Left lung (tissue), 4 donors: ENCODE measurements at regions not wholly inside any gene's neighbourhood (a gene's known extent, or its start where the extent isn't known, plus 50 kb on each side); places are given as distances from the start of the nearest gene placed in this dataset.
"Not testable (repeated sequence)": the region's sequence is repeated elsewhere in the genome, so short reads cannot be mapped to it uniquely, and the experiment has no call there.

Source experiments
- ATAC-seq: fragments of 200-7000 bp; cut with Tn5 transposase; one replicate; pipeline ENCODE4 v1.9.1; 2020; ENCODE audit warnings: moderate library complexity
- DNase-seq, 4 donors: peaks; one replicate each; pipeline ENCODE4 v3.0.0-alpha.2; 2013 to 2020
- H3K27ac ChIP-seq, 2 donors: fragments of 200-600 bp; sonication (generic) in 1 of 2; one replicate each; pipeline versions ENCODE4 v1.5.0 to v1.8.0; 2020 to 2021
- H3K27me3 ChIP-seq, 2 donors: fragments of 200-600 bp; sonication (generic) in 1 of 2; one replicate each; pipeline versions ENCODE4 v1.5.0 to v1.8.0; 2020 to 2021
- H3K36me3 ChIP-seq, 2 donors: fragments of 200-600 bp; sonication (generic) in 1 of 2; one replicate each; pipeline versions ENCODE4 v1.5.0 to v1.8.0; 2020 to 2021
- H3K4me1 ChIP-seq, 2 donors: fragments of 200-600 bp; one replicate each; pipeline ENCODE4 v1.8.0; 2021
- H3K4me3 ChIP-seq, 2 donors: fragments of 200-600 bp; sonication (generic) in 1 of 2; one replicate each; pipeline versions ENCODE4 v1.5.0 to v1.8.0; 2020 to 2021; ENCODE audit warnings: mild to moderate bottlenecking in 1 of 2
- H3K9me3 ChIP-seq, 2 donors: fragments of 200-600 bp; sonication (generic) in 1 of 2; one replicate each; pipeline versions ENCODE4 v1.5.0 to v1.8.0; 2020 to 2021
- CTCF ChIP-seq, 2 donors: fragments of 200-600 bp; sonication (generic) in 1 of 2; IDR thresholded peaks; one replicate each; pipeline versions ENCODE4 v1.5.0 to v1.8.0; 2021; ENCODE audit warnings: antibody characterized with exemption in 2 of 2
- intact Hi-C, 2 donors: fragments of 100-400 bp; cut with DNase I; formaldehyde crosslinking; loops; one replicate each; pipeline versions ENCODE4 v1.11.2 to v1.14.2; 2022
- donor health status: DM: no; HTN: yes; CAD: no.
- donor health status: DM: no; HTN: no; CAD: no.

GRCh38 chr5:92309336-92309991 lies 926.3 kb upstream of the ARRDC3 start:
- H3K4me1 ChIP-seq = no peaks in the 10 kb centered on the region
- intact Hi-C loops = no loop called here
- DNase-seq (peak in 2 of 4 donors; percentile 47 to 57), ATAC-seq (peak; percentile 31)
- no peak overlapping the region for H3K27ac ChIP-seq
- no peak overlapping the region for H3K4me3 ChIP-seq
- H3K36me3 ChIP-seq = no peaks in the 10 kb centered on the region
- TF ChIP-seq CTCF (IDR thresholded peaks at IDR 0.05) = peak in 1 of 2 donors; percentile 23
- no peaks in the 10 kb centered on the region for H3K9me3 ChIP-seq
- no peaks in the 10 kb centered on the region for H3K27me3 ChIP-seq

- H3K36me3 ChIP-seq = no peaks in the 10 kb centered on the region
- no peaks in the 10 kb centered on the region for H3K27me3 ChIP-seq
- no peaks in the 10 kb centered on the region for H3K9me3 ChIP-seq
- no peak for TF ChIP-seq CTCF (IDR thresholded peaks at IDR 0.05)
- H3K4me3 ChIP-seq = no peak overlapping the region
- no peaks in the 10 kb centered on the region for H3K4me1 ChIP-seq
- ATAC-seq = no peak
- intact Hi-C loops = no loop called here
- H3K27ac ChIP-seq = no peak overlapping the region
- DNase-seq = peak in 1 of 4 donors; percentile 13
Observed at GRCh38 chr5:92308679-92309078, 925.6 kb upstream of the ARRDC3 start.

- H3K4me1 ChIP-seq, H3K9me3 ChIP-seq, H3K36me3 ChIP-seq, H3K27ac ChIP-seq, ATAC-seq, H3K27me3 ChIP-seq, intact Hi-C loops, H3K4me3 ChIP-seq: not testable (repeated sequence)
- DNase-seq = peak in 1 of 4 donors; percentile 8
Observed at GRCh38 chr5:92302356-92302755, 919.2 kb upstream of the ARRDC3 start.

- no peak overlapping the region for H3K4me3 ChIP-seq
- no peak for ATAC-seq
- no peak overlapping the region for H3K27ac ChIP-seq
- no peak for TF ChIP-seq CTCF (IDR thresholded peaks at IDR 0.05)
- intact Hi-C loops = no loop called here
- no peaks in the 10 kb centered on the region for H3K27me3 ChIP-seq
- no peaks in the 10 kb centered on the region for H3K4me1 ChIP-seq
- DNase-seq = no peak
- H3K9me3 ChIP-seq = peaks cover 0 to 35% of the 10 kb centered on the region in 2 donors
- H3K36me3 ChIP-seq = no peaks in the 10 kb centered on the region
Observed at GRCh38 chr5:92283521-92283920, 900.4 kb upstream of the ARRDC3 start.

- H3K27ac ChIP-seq, H3K27me3 ChIP-seq, intact Hi-C loops, H3K4me3 ChIP-seq, ATAC-seq, DNase-seq, H3K36me3 ChIP-seq, H3K4me1 ChIP-seq: not testable (repeated sequence)
- peaks cover 0 to 20% of the 10 kb centered on the region in 2 donors for H3K9me3 ChIP-seq
Observed at GRCh38 chr5:92271750-92272149, 888.6 kb upstream of the ARRDC3 start.

DNA sequence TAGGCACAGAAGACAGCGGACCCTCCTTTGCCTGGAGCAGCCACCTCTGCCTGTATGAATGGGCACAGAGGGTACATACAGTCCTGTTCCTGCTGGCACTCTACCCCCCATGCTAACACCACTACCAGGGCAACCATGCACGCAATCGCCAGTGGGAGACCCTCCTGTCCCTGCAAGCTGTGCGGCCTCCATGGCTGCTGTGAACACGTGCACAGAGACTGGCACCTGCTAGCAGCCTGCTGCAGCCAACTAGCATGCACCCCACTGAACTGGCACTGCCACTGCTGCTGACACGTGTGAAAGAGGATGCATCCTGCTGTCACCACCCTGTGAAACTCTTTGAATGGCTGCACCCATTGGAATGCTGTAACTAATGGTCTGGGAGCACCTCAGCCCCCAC lies 885.2 kb upstream of the ARRDC3 start:
- Histone ChIP-seq H3K27me3 (no peaks in the 10 kb centered on the region), H3K27ac (no peak overlapping the region), H3K9me3 (peaks cover 0 to 2% of the 10 kb centered on the region in 2 donors), H3K36me3 (no peaks in the 10 kb centered on the region), H3K4me1 (no peaks in the 10 kb centered on the region), H3K4me3 (no peak overlapping the region)
- ATAC-seq = no peak
- DNase-seq = peak in 1 of 4 donors; percentile 32
- TF ChIP-seq CTCF (IDR thresholded peaks at IDR 0.05) = no peak
- intact Hi-C loops = no loop called here
